ENCODE measurements at regions not wholly inside any gene's neighbourhood (a gene's known extent, or its start where the extent isn't known, plus 50 kb on each side); places are given as distances from the start of the nearest gene placed in this dataset.
"Not testable (repeated sequence)": the region's sequence is repeated elsewhere in the genome, so short reads cannot be mapped to it uniquely, and the experiment has no call there.

GRCh38 chr7:34550996-34551395 lies 107.0 kb upstream of the NPSR1 start:
- no peaks in the 10 kb centered on the region for H3K36me3 Mint-ChIP-seq (ENCODE audit: low read depth)
- intact Hi-C loops (cut with micrococcal nuclease), result no loop called here
- no peak for DNase-seq
- no peak overlapping the region for H3K27ac Mint-ChIP-seq
- H3K4me1 Mint-ChIP-seq (ENCODE audit: low read depth), result no peaks in the 10 kb centered on the region
- no peak overlapping the region for H3K4me3 Mint-ChIP-seq
- CTCF ChIA-PET, result interaction anchor here (0.6 kb wide), 1 partner anchor 47 kb away, joined by 3 read pairs; no protein-coding TSS in a partner anchor
- H3K9me3 Mint-ChIP-seq, result peaks cover 12% of the 10 kb centered on the region
- H3K27me3 Mint-ChIP-seq (ENCODE audit: low read depth), result no peaks in the 10 kb centered on the region

- no peaks in the 10 kb centered on the region for H3K27me3 Mint-ChIP-seq (ENCODE audit: low read depth)
- DNase-seq, result no peak
These were observed 105.5 kb upstream of the NPSR1 start for GRCh38 chr7:34552502-34552901.

GRCh38 chr7:34558022-34558421 lies 100.0 kb upstream of the NPSR1 start:
- no peak overlapping the region for H3K27ac Mint-ChIP-seq
- no peaks in the 10 kb centered on the region for H3K4me1 Mint-ChIP-seq (ENCODE audit: low read depth)
- DNase-seq, result no peak
- H3K9me3 Mint-ChIP-seq, result peaks cover 18% of the 10 kb centered on the region
- H3K4me3 Mint-ChIP-seq, result no peak overlapping the region
- CTCF ChIA-PET, result no interaction called here
- H3K27me3 Mint-ChIP-seq (ENCODE audit: low read depth), result no peaks in the 10 kb centered on the region
- H3K36me3 Mint-ChIP-seq (ENCODE audit: low read depth), result no peaks in the 10 kb centered on the region
- intact Hi-C loops (cut with micrococcal nuclease), result no loop called here

More at GRCh38 chr7:34552502-34552901, 105.5 kb upstream of the NPSR1 start:
- no peaks in the 10 kb centered on the region for H3K4me1 Mint-ChIP-seq (ENCODE audit: low read depth)
- H3K9me3 Mint-ChIP-seq, result peaks cover 15% of the 10 kb centered on the region
- no peak overlapping the region for H3K27ac Mint-ChIP-seq
- intact Hi-C loops (cut with micrococcal nuclease), result no loop called here
- H3K4me3 Mint-ChIP-seq, result no peak overlapping the region
- H3K36me3 Mint-ChIP-seq (ENCODE audit: low read depth), result no peaks in the 10 kb centered on the region
- CTCF ChIA-PET, result no interaction called here

- Mint-ChIP-seq H3K4me1 (ENCODE audit: low read depth) (no peaks in the 10 kb centered on the region), H3K27me3 (ENCODE audit: low read depth) (no peaks in the 10 kb centered on the region), H3K27ac (no peak overlapping the region), H3K36me3 (ENCODE audit: low read depth) (no peaks in the 10 kb centered on the region), H3K4me3 (no peak overlapping the region), H3K9me3 (peaks cover 4% of the 10 kb centered on the region)
- DNase-seq, result no peak
- intact Hi-C loops (cut with micrococcal nuclease), result no loop called here
- CTCF ChIA-PET, result no interaction called here
These were observed 93.9 kb upstream of the NPSR1 start for GRCh38 chr7:34564091-34564490.

- CTCF ChIA-PET, result no interaction called here
- Mint-ChIP-seq H3K4me1 (ENCODE audit: low read depth) (no peaks in the 10 kb centered on the region), H3K9me3 (peaks cover 7% of the 10 kb centered on the region), H3K27me3 (ENCODE audit: low read depth) (no peaks in the 10 kb centered on the region), H3K4me3 (no peak overlapping the region), H3K36me3 (ENCODE audit: low read depth) (no peaks in the 10 kb centered on the region), H3K27ac (no peak overlapping the region)
- no peak for DNase-seq
- intact Hi-C loops (cut with micrococcal nuclease), result no loop called here
These were observed 90.1 kb upstream of the NPSR1 start for GRCh38 chr7:34567906-34568305.

- no peaks in the 10 kb centered on the region for H3K27me3 Mint-ChIP-seq (ENCODE audit: low read depth)
- H3K9me3 Mint-ChIP-seq, result peaks cover 7% of the 10 kb centered on the region
- intact Hi-C loops (cut with micrococcal nuclease), result no loop called here
- DNase-seq, result no peak
- CTCF ChIA-PET, result no interaction called here
- H3K27ac Mint-ChIP-seq, result no peak overlapping the region
- H3K4me3 Mint-ChIP-seq, result no peak overlapping the region
- H3K4me1 Mint-ChIP-seq (ENCODE audit: low read depth), result no peaks in the 10 kb centered on the region
- no peaks in the 10 kb centered on the region for H3K36me3 Mint-ChIP-seq (ENCODE audit: low read depth)
These were observed 87.9 kb upstream of the NPSR1 start for GRCh38 chr7:34569975-34570699.

GRCh38 chr7:34575006-34575405 lies 83.0 kb upstream of the NPSR1 start:
- Mint-ChIP-seq H3K36me3 (ENCODE audit: low read depth) (no peaks in the 10 kb centered on the region), H3K4me1 (ENCODE audit: low read depth) (no peaks in the 10 kb centered on the region), H3K27me3 (ENCODE audit: low read depth) (peaks cover 5% of the 10 kb centered on the region), H3K4me3 (no peak overlapping the region), H3K9me3 (peaks cover 10% of the 10 kb centered on the region), H3K27ac (no peak overlapping the region)
- DNase-seq, result no peak
- CTCF ChIA-PET, result no interaction called here
- intact Hi-C loops (cut with micrococcal nuclease), result no loop called here

- peaks cover 10% of the 10 kb centered on the region for H3K9me3 Mint-ChIP-seq
- H3K4me1 Mint-ChIP-seq (ENCODE audit: low read depth); H3K4me3 Mint-ChIP-seq; H3K36me3 Mint-ChIP-seq (ENCODE audit: low read depth); DNase-seq; intact Hi-C loops (cut with micrococcal nuclease); H3K27ac Mint-ChIP-seq; H3K27me3 Mint-ChIP-seq (ENCODE audit: low read depth); CTCF ChIA-PET: not testable (repeated sequence)
These were observed 80.1 kb upstream of the NPSR1 start for GRCh38 chr7:34577934-34578333.

- intact Hi-C loops (cut with micrococcal nuclease); H3K27me3 Mint-ChIP-seq (ENCODE audit: low read depth); H3K4me3 Mint-ChIP-seq; CTCF ChIA-PET; H3K9me3 Mint-ChIP-seq; H3K4me1 Mint-ChIP-seq (ENCODE audit: low read depth); DNase-seq; H3K36me3 Mint-ChIP-seq (ENCODE audit: low read depth); H3K27ac Mint-ChIP-seq: not testable (repeated sequence)
These were observed 76.3 kb upstream of the NPSR1 start for GRCh38 chr7:34581698-34582097.

GRCh38 chr7:34584526-34584925 lies 73.5 kb upstream of the NPSR1 start:
- Mint-ChIP-seq H3K9me3 (peaks cover 7% of the 10 kb centered on the region), H3K27ac (no peak overlapping the region), H3K36me3 (ENCODE audit: low read depth) (no peaks in the 10 kb centered on the region), H3K4me1 (ENCODE audit: low read depth) (no peaks in the 10 kb centered on the region), H3K4me3 (no peak overlapping the region), H3K27me3 (ENCODE audit: low read depth) (no peaks in the 10 kb centered on the region)
- intact Hi-C loops (cut with micrococcal nuclease), result no loop called here
- no peak for DNase-seq
- CTCF ChIA-PET, result no interaction called here

- DNase-seq, result no peak
- H3K36me3 Mint-ChIP-seq (ENCODE audit: low read depth), result no peaks in the 10 kb centered on the region
- intact Hi-C loops (cut with micrococcal nuclease), result loop anchor here (1.0 to 5.0 kb wide), 2 partner anchors 276 to 505 kb away; no protein-coding TSS in a partner anchor
- H3K4me3 Mint-ChIP-seq, result no peak overlapping the region
- no peaks in the 10 kb centered on the region for H3K27me3 Mint-ChIP-seq (ENCODE audit: low read depth)
- no peak overlapping the region for H3K27ac Mint-ChIP-seq
- CTCF ChIA-PET, result interaction anchor here (0.6 to 1.7 kb wide), 4 partner anchors 9 to 276 kb away, joined by 3 to 4 read pairs (median 4); no protein-coding TSS in a partner anchor
- no peaks in the 10 kb centered on the region for H3K4me1 Mint-ChIP-seq (ENCODE audit: low read depth)
- no peaks in the 10 kb centered on the region for H3K9me3 Mint-ChIP-seq
These were observed 61.1 kb upstream of the NPSR1 start for GRCh38 chr7:34596887-34597286.

- Mint-ChIP-seq H3K36me3 (ENCODE audit: low read depth) (no peaks in the 10 kb centered on the region), H3K4me1 (ENCODE audit: low read depth) (no peaks in the 10 kb centered on the region), H3K9me3 (no peaks in the 10 kb centered on the region), H3K27ac (no peak overlapping the region), H3K27me3 (ENCODE audit: low read depth) (peaks cover 2% of the 10 kb centered on the region), H3K4me3 (no peak overlapping the region)
- intact Hi-C loops (cut with micrococcal nuclease), result no loop called here
- CTCF ChIA-PET, result no interaction called here
- no peak for DNase-seq
These were observed 54.1 kb upstream of the NPSR1 start for GRCh38 chr7:34603711-34604444.

Measured in activated naive CD4-positive, alpha-beta T cell treated with anti-CD3 and anti-CD28 coated beads for 36 hours (primary cell).